HG02870 (cell line): ENCODE measurements at regions not wholly inside any gene's neighbourhood (a gene's known extent, or its start where the extent isn't known, plus 50 kb on each side); places are given as distances from the start of the nearest gene placed in this dataset.

Experiments used
- ATAC-seq: cut with Tn5 transposase; IDR thresholded peaks from one replicate; pipeline ENCODE4 v1.9.1; 2021; ENCODE audit warnings: mild to moderate bottlenecking, moderate library complexity; ENCODE audit not compliant: unreplicated experiment

- ATAC-seq: no peak
Observed at GRCh38 chr2:58959996-58960395, 718.9 kb upstream of the FANCL start.

GRCh38 chr2:58957188-58957840, 716.2 kb upstream of the FANCL start:
- ATAC-seq: no peak

GRCh38 chr2:58954880-58955385, 713.8 kb upstream of the FANCL start:
- no peak for ATAC-seq

GRCh38 chr2:58951722-58952121, 710.6 kb upstream of the FANCL start:
- ATAC-seq: no peak

- ATAC-seq: no peak
Observed at GRCh38 chr2:58950795-58951462, 709.8 kb upstream of the FANCL start.

GRCh38 chr2:58939388-58939787, 698.3 kb upstream of the FANCL start:
- no peak for ATAC-seq

GRCh38 chr2:58938988-58939387, 697.9 kb upstream of the FANCL start:
- ATAC-seq: no peak

GRCh38 chr2:58932801-58933200, 691.7 kb upstream of the FANCL start:
- no peak for ATAC-seq

GRCh38 chr2:58930537-58930936, 689.4 kb upstream of the FANCL start:
- no peak for ATAC-seq

- ATAC-seq: no peak
Observed at GRCh38 chr2:58928973-58929372, 687.8 kb upstream of the FANCL start.

- ATAC-seq: no peak
Observed at GRCh38 chr2:58928391-58928790, 687.3 kb upstream of the FANCL start.

- no peak for ATAC-seq
Observed at GRCh38 chr2:58926112-58926511, 685.0 kb upstream of the FANCL start.

- ATAC-seq: no peak
Observed at GRCh38 chr2:58925676-58926081, 684.6 kb upstream of the FANCL start.

GRCh38 chr2:58923869-58924268, 682.7 kb upstream of the FANCL start:
- ATAC-seq: no peak

- ATAC-seq: no peak
Observed at GRCh38 chr2:58922245-58922644, 681.1 kb upstream of the FANCL start.

GRCh38 chr2:58921676-58922075, 680.6 kb upstream of the FANCL start:
- ATAC-seq: no peak

- no peak for ATAC-seq
Observed at GRCh38 chr2:58920001-58920400, 678.9 kb upstream of the FANCL start.

GRCh38 chr2:58919316-58919715, 678.2 kb upstream of the FANCL start:
- no peak for ATAC-seq

- ATAC-seq: no peak
Observed at GRCh38 chr2:58918141-58918540, 677.0 kb upstream of the FANCL start.

- ATAC-seq: no peak
Observed at GRCh38 chr2:58917596-58917995, 676.5 kb upstream of the FANCL start.

- no peak for ATAC-seq
Observed at GRCh38 chr2:58916063-58916462, 674.9 kb upstream of the FANCL start.

GRCh38 chr2:58914733-58915505, 673.8 kb upstream of the FANCL start:
- no peak for ATAC-seq
